GM21360 (cell line): ENCODE measurements at regions not wholly inside any gene's neighbourhood (a gene's known extent, or its start where the extent isn't known, plus 50 kb on each side); places are given as distances from the start of the nearest gene placed in this dataset.
"Not testable (repeated sequence)": the region's sequence is repeated elsewhere in the genome, so short reads cannot be mapped to it uniquely, and the experiment has no call there.

Experiments
- ATAC-seq: cut with Tn5 transposase; IDR thresholded peaks from one replicate; pipeline ENCODE4 v1.9.1; 2021; ENCODE audit warnings: mild to moderate bottlenecking, moderate library complexity; ENCODE audit not compliant: unreplicated experiment

DNA sequence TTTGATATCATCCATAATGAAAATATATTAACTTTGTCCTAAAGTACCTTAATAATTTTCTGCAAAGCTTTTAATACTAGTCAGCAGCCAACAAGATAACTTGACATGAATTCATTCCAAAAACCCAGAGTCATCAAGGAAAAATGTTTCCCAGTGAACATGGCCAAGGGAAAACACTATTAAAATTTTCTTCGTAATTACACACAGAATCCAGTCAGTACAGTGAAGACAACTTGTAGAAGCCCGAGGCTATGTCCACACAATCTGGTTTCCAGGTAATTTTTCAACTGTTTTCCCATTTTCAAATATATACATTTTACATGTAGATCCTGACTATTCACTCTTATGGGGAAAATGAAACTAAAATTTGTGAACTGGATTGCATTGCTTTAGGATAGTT lies 600.9 kb downstream of the CDH8 start:
- no peak for ATAC-seq

DNA sequence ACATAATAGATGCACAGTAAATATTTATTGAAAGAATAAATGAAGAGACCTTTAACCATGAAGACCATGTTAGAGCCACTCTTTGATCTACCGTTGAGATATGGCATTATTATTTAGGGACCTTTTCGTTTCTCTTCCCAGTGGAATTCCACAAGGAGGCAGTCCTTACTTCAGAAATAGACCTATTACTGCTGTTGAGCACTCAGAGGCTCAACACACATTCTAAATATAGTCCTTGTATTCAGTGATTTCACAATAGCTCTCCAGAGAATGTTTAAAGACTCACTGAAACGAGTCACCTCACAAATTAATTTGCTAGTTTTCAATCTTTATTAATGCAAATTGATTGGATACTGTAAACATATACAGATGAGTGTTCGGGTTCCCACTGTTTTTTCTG lies 603.8 kb downstream of the CDH8 start:
- no peak for ATAC-seq

GRCh38 chr16:61421111-61421510 lies 615.1 kb downstream of the CDH8 start:
- ATAC-seq, result no peak

DNA sequence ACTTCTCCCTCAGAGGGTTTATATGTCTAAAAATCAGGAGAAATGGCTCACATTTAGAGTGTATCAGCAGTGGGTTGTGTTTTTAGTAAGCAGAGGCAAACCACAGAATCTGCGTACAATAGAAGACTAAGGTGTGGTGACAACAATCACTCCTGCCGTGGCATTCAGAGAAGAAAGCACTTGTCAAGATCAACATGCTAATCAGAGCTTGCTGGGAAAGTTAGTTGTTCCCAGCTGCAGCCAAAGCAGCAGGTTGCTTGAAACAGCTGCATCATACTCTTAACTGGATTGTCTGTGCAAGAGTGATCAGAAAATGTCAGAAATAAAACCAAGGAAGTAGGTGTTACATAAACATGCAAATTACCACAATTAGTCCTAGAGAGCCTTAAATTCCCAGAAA lies 616.4 kb downstream of the CDH8 start:
- ATAC-seq, result no peak

DNA sequence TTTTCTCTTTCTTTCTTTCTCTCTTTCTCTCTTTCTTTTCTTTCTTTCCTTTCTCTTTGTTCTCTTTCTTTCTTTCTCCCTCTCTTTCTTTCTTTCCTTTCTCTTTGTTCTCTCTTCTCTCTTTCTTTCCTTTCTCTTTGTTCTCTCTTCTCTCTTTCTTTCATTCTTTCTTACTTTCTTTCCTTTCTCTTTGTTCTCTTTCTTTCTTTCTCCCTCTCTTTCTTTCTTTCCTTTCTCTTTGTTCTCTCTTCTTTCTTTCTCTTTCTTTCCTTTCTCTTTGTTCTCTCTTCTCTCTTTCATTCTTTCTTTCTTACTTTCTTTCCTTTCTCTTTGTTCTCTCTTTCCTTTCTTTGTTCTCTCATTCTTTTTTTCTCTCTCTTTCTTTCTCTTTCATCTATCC lies 617.4 kb downstream of the CDH8 start:
- not testable (repeated sequence) for ATAC-seq

- no peak for ATAC-seq
These were observed 621.1 kb downstream of the CDH8 start for GRCh38 chr16:61415126-61415525.

DNA sequence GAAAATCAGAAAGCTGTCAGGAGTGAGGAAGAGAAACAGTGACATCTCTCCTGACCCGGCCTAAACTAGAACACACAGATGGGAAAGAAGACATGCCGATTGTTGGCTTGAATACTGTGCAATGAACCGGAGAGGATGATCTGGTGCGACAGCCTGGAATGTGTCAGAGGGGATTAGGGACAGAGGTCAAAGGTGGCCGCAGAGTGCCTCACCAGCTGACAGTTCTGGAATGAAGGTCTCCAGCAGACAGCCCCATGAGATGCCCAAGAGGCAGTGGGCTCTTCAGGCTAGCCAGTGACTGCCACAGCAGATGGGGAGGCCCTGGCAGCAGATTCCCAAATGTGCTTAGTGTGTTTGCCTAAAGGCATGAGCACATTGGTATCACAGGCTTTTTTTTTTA lies 623.2 kb downstream of the CDH8 start:
- no peak for ATAC-seq

DNA sequence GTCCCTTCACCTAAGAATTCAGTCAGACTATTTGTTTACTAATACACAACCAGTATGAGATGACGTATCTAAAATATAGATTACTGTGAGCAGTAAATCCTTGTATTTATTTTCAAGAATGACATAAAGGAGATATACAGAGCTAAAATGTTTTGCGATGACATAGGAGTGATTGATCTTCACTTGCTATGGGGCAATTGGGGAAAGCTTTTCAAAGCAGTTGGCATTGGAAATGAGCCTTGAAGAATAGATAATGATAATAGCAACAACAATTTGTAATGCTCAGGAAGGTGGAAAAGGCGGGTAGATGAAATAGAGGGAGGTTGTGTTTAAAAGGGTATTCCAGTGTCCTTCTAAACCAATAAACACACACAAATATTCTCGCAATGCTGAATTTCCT lies 623.7 kb downstream of the CDH8 start:
- ATAC-seq, result no peak

GRCh38 chr16:61409604-61410003 lies 626.6 kb downstream of the CDH8 start:
- no peak for ATAC-seq

DNA sequence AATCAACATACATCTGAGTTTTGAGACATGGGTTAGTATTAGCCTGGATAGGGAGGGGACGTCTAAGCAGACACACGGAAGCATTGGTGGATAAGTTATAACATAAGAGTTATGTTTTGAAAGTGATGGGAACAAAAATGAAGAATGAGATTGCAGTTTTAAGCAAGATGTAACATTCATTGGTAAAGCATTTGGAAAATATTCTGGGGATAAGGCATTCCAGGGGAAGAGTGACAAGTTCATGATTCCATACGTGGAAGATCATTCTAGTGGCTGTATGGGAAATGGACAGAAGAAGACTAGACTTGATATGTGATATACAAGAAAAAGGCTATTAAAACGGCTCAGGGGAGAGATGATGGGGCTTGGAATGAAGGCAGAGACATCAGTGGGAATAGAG lies 632.9 kb downstream of the CDH8 start:
- ATAC-seq, result no peak

GRCh38 chr16:61391896-61392295 lies 644.3 kb downstream of the CDH8 start:
- ATAC-seq, result no peak

DNA sequence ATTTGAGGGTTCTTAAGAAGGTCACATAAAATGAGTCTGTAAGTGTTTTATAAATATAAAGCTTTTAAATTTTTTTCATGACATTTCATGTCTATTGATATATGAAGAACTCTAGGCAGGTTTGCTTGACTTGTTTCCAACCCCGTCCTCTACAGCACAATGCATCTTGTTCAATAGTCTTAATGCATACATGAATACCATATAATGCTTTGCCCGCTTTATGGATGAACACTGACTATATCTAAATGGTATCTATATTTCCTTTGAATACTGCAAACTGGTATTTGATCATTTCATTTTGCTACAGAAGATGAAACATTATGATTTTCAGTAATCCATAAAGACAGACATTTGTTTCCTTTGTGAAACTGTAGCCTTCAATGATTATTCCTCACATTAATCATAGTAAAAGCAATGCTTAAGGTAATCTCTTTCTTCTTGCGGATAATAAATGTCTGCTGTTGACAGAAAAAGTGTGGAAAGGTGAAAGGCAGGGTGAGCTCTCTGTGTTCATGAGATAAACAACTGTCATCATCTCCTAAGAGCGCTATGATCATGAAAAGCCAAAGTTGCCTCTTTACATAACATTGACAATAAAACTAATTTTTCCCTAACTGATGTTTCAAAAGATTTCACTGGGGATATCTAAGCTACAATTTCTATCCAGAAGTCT lies 645.1 kb downstream of the CDH8 start:
- ATAC-seq, result no peak

DNA sequence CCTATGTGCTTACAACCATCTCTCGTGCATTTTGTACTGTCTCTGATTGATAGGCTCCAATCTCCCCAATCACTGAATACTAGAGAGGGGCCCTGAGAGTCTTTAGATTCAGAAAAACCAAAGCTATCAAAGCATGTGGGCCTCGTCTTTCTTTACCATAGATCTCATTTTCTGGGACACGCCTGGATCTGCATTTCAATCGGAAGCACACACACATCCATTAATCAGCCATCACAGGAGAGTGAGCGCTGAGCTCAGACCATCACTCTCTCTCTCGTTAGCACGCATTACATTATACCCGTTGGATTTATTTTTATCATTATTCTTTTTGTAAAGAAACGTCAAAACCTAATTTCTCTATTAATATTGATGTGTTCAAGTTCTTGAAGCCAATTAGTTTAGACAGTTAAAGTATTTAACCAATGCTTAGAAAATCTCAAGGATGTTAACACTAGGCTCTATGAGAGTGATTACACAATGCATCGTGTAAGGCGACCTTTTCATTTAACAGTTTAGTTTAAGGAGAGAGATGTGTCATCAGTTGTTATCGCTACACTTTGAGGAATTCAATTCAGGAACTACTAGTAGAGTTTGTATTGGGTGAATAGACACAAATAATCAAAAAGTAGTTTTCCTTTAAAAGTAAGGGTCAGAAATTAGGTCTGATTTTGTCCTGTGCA lies 650.7 kb downstream of the CDH8 start:
- ATAC-seq, result no peak

- ATAC-seq, result no peak
These were observed 653.8 kb downstream of the CDH8 start for GRCh38 chr16:61382435-61382834.

DNA sequence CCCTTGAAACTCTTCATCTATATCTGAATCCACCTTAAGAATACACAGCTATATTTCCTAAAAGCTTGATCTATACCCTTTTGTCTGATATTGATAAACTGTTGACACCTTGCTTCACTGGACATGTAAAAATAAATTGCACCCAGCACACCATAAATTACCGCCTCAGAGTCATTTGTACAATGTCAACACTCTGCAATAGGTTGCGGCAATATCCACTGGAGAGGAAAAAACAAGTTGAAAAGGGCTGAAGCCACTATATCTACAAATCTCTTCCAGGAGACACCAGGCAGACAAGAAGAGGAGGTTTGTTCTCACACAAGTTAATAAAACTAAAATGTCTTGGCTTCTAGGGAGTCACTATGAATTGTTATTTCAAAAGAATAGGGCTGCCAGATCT lies 656.9 kb downstream of the CDH8 start:
- no peak for ATAC-seq

DNA sequence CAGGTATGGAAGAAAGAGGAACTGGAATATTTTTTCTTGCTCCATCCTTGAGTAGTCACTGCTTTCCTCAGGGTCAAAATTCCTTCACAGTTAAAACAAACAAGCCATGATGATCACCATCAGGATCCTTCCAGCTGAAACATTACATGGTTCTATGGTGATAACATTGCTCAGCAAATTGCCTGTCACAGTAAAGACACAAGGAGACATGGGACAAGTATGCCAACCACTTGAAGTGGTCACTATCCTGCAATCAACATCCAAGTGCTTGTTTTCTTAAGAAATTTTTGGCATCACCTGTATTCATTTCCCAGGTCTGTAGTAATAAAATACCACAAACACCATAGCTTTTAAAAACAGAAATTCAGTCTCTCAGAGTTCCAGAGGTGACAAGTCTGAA lies 662.2 kb downstream of the CDH8 start:
- ATAC-seq, result no peak

DNA sequence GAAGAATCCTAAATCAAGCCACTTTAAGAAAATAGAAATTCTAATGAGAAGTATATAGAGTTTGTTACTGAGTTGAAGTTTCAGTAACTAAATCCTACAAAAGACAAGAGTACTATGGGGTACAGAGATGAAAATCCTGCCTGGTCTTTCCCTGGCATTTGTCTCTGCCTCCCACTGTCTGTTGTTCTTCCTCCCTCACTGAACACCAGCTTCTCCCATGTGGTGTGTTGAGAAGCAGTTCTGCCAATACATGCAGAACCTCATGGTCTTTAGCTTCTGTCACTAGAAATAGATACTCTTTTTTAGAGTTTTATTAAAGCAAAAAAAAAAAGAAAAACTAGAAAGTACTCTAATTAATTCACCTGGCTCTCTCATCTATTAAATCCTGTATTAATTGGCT lies 664.4 kb downstream of the CDH8 start:
- ATAC-seq, result no peak

- no peak for ATAC-seq
These were observed 664.9 kb downstream of the CDH8 start for GRCh38 chr16:61371388-61371787.

- no peak for ATAC-seq
These were observed 665.7 kb downstream of the CDH8 start for GRCh38 chr16:61370564-61370963.

GRCh38 chr16:61366006-61366405 lies 670.2 kb downstream of the CDH8 start:
- no peak for ATAC-seq

DNA sequence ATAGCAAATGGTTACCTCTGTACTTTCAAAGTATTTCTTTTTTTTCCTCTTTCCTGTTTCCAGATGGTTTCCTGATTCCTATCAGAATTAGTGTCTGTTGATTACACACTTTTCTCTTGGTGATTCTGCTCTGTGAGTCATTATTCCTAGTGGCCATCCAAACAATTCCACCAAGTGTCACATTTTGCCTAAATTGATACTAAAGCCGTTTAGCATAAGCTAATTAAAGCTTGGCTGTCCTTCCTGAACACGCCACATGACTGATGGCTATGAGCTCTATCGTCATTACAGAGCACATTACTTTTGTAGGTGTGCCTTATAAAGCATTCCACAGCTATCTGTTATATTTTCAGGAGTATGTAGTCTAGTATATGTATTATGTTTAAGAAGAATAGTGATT lies 671.2 kb downstream of the CDH8 start:
- ATAC-seq, result no peak

- no peak for ATAC-seq
These were observed 673.7 kb downstream of the CDH8 start for GRCh38 chr16:61362585-61362984.

- no peak for ATAC-seq
These were observed 691.4 kb downstream of the CDH8 start for GRCh38 chr16:61344791-61345190.
